ENCODE measurements at regions not wholly inside any gene's neighbourhood (a gene's known extent, or its start where the extent isn't known, plus 50 kb on each side); places are given as distances from the start of the nearest gene placed in this dataset.

- no peak for DNase-seq (ENCODE audit: low read depth)
Measured at GRCh38 chr3:57009802-57010201, 50.7 kb upstream of the SPATA12 start.

- no peak for DNase-seq (ENCODE audit: low read depth)
Measured at GRCh38 chr3:57009367-57009766, 51.1 kb upstream of the SPATA12 start.

GRCh38 chr3:57007521-57008460 is 52.7 kb upstream of the SPATA12 start:
- peak; percentile 49 for DNase-seq (ENCODE audit: low read depth)

- peak; percentile 28 for DNase-seq (ENCODE audit: low read depth)
Measured at GRCh38 chr3:57006949-57007419, 53.5 kb upstream of the SPATA12 start.

- no peak for DNase-seq (ENCODE audit: low read depth)
Measured at GRCh38 chr3:57006179-57006657, 54.2 kb upstream of the SPATA12 start.

- no peak for DNase-seq (ENCODE audit: low read depth)
Measured at GRCh38 chr3:57004229-57004628, 56.2 kb upstream of the SPATA12 start.

GRCh38 chr3:57003676-57004075 is 56.8 kb upstream of the SPATA12 start:
- no peak for DNase-seq (ENCODE audit: low read depth)

- no peak for DNase-seq (ENCODE audit: low read depth)
Measured at GRCh38 chr3:57001356-57001755, 59.1 kb upstream of the SPATA12 start.

GRCh38 chr3:57000012-57000411 is 60.5 kb upstream of the SPATA12 start:
- no peak for DNase-seq (ENCODE audit: low read depth)

- DNase-seq (ENCODE audit: low read depth): no peak
Measured at GRCh38 chr3:56999547-56999946, 60.9 kb upstream of the SPATA12 start.

- no peak for DNase-seq (ENCODE audit: low read depth)
Measured at GRCh38 chr3:56998076-56998529, 62.4 kb upstream of the SPATA12 start.

GRCh38 chr3:56997675-56998074 is 62.8 kb upstream of the SPATA12 start:
- no peak for DNase-seq (ENCODE audit: low read depth)

- DNase-seq (ENCODE audit: low read depth): no peak
Measured at GRCh38 chr3:56997041-56997440, 63.4 kb upstream of the SPATA12 start.

GRCh38 chr3:56994391-56994790 is 66.1 kb upstream of the SPATA12 start:
- DNase-seq (ENCODE audit: low read depth): no peak

GRCh38 chr3:56990641-56991015 is 69.8 kb upstream of the SPATA12 start:
- no peak for DNase-seq (ENCODE audit: low read depth)

GRCh38 chr3:56989977-56990640 is 70.4 kb upstream of the SPATA12 start:
- no peak for DNase-seq (ENCODE audit: low read depth)

GRCh38 chr3:56989169-56989976 is 71.1 kb upstream of the SPATA12 start:
- DNase-seq (ENCODE audit: low read depth): no peak

- peak; percentile 40 for DNase-seq (ENCODE audit: low read depth)
Measured at GRCh38 chr3:56988458-56989168, 71.9 kb upstream of the SPATA12 start.

GRCh38 chr3:56987238-56987895 is 73.1 kb upstream of the SPATA12 start:
- DNase-seq (ENCODE audit: low read depth): no peak

- DNase-seq (ENCODE audit: low read depth): no peak
Measured at GRCh38 chr3:56986347-56986746, 74.1 kb upstream of the SPATA12 start.

GRCh38 chr3:56985878-56986277 is 74.6 kb upstream of the SPATA12 start:
- no peak for DNase-seq (ENCODE audit: low read depth)

All from HS-5 (cell line).